ENCODE measurements at regions not wholly inside any gene's neighbourhood (a gene's known extent, or its start where the extent isn't known, plus 50 kb on each side); places are given as distances from the start of the nearest gene placed in this dataset.

DNA sequence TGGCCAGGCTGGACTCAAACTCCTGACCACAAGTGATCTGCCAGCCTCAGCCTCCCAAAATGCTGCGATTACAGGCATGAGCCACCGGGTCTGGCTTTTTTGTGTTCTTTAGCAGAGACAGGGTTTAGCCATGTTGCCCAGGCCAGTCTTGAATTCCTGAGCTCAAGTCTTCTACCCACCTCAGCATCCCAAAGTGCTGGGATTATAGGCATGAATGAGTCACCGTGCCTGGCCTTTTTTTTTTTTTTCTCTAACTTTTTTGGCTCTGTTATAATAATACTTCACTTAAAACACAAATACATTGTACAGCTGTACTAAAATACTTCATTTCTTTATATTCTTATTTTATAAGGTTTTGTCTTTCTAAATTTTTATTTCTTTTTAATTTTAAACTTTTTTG lies 599.5 kb upstream of the PCDH9 start:
- DNase-seq (ENCODE audit: low spot score) = no peak

DNA sequence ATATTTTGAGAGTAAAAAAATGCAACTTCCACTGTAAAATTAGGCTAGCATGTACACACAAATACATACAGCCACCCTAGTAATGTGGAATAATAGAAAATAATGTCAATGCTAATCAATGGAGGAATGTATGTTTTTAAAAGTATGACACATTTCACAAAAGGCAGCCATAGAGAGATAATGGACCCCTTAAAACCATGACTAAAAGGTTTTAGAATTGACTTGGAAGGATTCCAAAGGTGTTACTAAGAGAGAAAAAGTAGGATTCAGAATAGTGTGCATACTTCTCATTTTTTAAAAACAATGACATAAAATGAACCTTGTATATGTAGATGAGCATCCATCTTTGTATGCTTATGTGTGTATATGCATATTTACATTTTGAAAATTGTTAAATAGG lies 597.9 kb upstream of the PCDH9 start:
- no peak for DNase-seq (ENCODE audit: low spot score)

DNA sequence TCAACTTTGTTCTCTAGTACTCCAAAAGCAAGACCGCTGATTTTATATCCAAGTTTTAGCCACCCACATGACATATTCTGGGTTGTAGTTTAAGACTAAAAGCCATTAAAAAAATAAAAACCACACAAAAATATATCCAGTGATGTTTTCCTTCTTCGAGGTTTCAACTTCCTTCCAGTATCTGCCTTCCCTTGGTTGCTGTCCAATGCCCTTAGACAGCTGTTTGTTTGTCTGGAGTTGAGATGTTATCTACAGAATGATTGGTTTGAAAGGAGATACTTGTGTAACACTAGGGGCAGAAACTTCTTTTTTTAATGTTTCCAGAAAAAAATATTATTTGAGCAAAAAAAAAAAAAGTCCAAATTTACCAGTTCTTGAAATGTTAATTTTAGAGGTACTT lies 591.5 kb upstream of the PCDH9 start:
- no peak for DNase-seq (ENCODE audit: low spot score)

DNA sequence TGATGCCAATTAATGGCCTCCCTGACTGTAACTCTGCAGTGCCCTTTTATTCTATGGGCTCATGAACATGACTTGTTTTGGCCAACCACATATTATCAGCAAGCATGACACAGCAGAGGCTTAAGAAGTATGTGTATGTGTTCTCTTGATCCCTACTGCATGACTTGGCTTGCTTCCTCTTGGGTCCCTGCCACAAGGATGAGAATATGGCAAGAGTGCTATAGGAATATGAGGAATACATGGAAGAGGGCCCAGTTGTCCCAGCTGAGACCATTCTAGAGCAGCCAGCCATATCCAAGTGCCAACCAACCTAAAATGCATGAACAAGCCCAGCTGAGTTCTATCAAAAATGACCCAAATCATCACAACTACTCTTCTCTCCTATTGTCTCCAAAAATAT lies 576.7 kb upstream of the PCDH9 start:
- DNase-seq (ENCODE audit: low spot score) = no peak

DNA sequence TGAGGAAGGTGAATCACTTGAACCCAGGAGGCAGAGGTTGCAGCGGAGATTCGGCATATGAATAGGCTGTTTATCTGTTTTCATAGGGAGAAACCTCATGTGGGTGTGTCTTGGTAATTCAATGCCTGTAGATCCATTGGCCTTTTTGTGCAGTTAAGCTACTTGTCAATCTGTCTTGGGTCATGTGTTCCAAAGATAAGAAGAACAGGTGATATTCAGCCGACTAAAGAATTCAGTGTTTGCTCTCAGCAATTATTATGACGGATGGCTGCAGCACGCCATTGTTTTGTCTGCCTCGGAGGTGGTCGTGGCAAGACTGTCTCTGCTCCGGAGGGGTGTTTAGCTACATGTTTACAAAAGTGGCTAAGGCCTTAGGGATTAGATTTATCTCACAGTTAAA lies 573.0 kb upstream of the PCDH9 start:
- DNase-seq (ENCODE audit: low spot score) = no peak

DNA sequence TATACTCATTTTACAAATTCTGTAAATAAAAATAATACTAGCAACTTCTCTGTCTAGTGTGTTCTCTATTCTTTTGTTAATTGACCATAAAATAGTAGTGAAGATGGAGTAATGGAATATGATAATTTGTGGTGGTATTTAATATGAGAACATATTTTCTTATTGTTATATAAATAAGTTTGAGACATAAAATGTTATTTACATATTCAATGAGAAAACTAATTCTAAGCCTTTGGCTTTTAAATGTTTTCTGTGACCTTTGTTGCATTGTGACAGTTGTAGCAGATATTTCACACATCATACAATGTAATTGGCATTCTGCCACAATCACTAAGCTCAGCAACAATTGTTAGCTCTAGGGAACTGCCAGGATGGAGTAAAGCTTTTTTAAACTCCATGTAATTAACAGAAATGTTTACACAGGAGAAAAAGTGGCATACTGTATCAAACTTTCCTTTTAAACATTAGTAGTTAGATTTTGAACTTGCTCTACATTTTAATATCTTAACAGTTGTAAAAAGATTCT lies 562.1 kb upstream of the PCDH9 start:
- no peak for DNase-seq (ENCODE audit: low spot score)

DNA sequence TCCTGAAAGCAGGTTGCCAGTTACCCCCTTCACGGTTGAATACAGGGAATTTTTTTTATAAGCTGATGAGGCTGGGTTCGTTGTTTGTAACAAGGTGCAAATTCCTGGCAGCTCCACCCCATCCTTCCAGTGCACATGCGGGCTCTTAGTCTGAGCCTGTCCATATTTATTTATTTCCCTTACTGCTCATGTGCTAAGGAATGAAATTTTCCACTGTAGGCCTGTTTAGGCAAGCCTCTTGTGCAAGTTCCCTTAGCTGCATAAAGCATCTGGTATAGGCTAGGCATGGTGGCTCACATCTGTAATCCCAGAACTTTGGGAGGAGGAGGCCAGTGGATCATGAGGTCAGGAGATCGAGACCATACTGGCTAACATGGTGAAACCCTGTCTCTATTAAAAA lies 560.9 kb upstream of the PCDH9 start:
- DNase-seq (ENCODE audit: low spot score) = no peak

DNA sequence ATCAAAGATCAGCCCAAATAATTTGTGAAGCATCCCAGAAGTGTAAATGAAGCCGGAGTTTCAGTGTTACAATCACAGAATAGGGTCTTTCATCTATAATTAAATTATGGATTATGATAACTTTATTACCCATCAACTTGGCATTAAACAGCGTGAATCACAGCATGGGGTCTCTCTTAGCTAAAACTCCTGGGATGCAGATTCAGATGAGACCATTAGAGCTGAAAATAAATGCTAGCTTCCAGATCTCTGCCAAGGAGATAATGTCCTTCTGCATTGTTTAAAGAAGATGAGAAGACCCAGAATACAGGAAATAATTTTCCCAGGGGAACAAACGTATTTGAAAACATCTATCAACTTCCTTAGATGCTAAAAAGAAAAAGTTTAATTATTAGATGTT lies 546.0 kb upstream of the PCDH9 start:
- no peak for DNase-seq (ENCODE audit: low spot score)

DNA sequence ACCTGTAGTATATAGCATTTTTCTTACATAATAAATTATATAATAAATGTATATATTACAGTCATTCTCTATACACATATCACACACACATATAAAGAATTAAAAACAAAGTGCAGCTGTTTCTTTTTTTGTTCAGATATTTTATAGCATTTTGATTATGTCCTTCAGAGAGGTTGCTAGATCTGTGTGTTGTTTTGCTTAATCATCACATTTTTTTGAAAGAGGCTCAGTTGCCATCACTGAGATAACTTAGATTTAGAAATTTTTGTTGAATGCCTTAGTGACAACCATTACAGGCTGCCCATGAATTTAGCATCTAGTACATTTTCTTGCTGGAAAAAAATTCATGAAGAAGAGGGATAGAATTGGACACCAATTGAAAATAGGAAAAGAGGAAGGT lies 545.2 kb upstream of the PCDH9 start:
- DNase-seq (ENCODE audit: low spot score) = no peak

DNA sequence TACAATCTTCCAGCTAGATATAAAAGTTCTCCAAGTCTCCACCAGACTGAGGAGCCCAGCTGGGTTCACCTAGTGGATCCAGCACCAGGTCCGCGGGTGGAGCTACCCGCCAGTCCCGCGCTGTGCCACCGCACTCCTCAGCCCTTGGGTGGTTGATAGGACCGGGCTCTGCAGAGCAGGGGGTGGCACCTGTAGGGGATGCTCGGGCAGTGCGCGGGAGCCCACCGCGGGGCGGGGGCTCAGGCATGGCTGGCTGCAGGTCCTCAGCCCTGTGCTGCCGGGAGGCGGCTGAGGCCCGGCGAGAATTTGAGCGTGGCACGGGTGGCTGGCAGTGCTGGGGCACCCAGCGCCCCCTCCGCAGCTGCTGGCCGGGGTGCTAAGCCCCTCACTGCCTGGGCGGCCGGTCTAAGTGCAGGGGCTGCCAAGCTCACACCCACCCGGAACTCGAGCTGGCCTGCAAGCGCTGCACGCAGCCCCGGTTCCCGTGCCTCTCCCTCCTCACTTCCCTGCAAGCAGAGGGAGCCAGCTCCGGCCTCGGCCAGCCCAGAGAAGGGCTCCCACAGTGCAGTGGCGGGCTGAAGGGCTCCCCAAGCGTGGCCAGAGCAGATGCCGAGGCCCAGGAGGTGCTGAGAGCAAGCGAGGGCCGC lies 542.8 kb upstream of the PCDH9 start:
- no peak for DNase-seq (ENCODE audit: low spot score)

DNA sequence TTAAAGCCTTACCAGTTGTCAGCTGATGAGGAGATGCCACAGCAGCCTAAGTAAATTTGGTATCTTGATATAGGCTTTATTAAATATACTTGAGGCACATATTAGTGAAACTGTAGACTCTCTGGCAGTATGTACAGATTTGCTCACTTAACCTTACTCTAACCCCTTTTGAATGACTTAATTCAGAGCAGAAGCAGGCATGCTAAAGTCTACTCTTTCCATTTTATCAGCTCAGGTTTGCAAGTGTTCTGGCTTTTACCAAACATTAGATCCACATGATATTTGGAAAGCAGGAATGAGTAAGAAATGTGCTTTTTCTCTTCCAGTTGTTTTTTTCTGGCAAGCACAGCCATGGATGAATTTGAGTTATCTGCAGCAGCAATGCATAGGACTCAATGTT lies 541.0 kb upstream of the PCDH9 start:
- no peak for DNase-seq (ENCODE audit: low spot score)

DNA sequence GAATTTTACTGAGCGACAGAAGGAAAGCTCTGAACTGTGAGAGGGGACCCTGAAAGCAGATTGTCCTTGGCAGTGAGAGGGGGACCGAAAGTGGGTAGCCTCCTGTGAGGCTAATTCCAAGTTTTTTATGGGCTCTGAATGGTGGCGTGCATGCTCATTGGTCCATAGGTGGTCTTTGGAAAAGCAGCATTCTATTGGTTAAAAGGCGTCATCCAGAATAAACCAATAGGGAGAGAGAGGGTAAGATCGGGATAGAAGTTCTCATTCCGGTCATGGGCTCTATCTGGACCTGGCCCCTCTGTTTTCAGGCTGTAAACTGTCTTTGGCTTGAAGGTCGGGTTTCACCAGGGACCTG lies 539.8 kb upstream of the PCDH9 start:
- DNase-seq (ENCODE audit: low spot score) = no peak

DNA sequence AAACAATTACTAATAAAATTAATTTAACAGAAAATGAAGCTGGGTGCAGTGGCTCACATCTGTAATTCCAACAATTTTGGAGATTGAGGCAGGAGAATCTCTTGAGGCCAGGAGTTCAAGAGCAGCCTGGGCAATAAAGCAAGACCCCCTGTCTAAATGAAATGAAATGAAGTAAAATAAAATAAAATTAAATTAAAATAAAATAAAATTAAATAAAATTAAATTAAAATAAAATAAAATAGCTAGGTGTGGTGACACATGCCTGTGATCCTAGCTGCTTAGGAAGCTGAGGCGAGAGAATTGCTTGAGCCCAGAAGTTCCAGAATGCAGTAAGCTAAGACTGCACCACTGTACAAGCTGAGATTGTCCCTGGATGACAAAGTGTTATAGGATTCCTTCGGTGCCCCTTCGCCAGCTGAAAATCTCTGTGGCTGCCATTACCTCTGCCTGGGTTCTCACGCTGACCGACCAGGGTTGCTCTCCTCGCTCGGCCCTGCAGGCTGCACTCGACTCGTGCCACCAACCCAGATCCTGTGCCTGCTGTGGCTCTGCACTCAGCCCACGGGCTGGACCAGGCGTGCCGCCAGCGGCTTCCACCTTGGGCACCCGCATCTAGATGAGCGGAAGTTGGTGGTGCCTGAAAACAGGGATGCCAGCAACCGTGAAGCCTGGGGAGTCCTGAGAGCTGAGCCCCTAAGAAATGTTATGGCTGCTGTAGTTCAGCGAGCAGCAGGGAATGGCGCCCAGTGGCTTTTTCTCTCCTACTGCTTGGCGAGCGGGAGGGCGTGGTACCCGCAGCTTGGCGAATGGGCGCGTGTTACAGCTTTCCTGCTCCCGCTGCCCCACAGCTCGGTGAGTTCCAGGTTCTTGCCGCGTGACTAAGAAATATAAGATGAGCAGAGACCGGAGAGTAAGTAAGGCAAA lies 539.2 kb upstream of the PCDH9 start:
- DNase-seq (ENCODE audit: low spot score) = no peak

DNA sequence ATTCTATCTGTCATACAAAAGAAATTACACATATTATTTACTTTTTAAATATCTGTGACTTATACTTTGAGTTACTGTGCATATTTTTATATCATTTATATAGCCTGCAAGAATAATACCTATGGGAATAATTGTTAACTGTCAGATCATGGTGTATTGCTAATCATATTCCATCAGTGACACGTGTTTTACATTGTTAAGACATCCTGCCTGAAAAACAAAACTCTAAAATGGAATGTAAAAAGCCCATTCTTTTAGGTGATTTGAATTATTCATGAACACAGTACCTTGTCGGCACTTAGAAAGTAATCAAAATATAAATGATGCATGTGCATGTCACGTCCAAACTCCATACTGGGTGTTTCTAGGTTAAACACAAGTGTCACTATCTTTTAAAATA lies 533.8 kb upstream of the PCDH9 start:
- no peak for DNase-seq (ENCODE audit: low spot score)

DNA sequence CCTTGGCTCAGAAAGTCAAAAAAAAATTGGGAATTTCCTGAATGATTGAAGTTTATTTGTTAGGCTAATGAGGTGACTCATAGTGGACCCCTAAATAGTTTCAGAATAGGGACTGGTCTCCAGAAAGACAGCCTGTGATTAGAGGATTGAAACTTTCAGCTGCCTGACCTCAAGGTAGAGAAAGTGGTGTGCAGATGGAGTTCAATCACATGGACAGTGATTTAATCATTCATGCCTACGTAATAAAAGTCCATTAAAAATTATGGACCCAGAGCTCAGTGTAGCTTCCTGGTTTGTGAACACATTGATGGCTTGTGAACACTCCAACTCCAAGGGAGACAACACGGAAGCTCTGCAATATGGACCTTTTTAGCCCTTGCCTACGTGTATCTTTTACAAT lies 533.2 kb upstream of the PCDH9 start:
- no peak for DNase-seq (ENCODE audit: low spot score)

DNA sequence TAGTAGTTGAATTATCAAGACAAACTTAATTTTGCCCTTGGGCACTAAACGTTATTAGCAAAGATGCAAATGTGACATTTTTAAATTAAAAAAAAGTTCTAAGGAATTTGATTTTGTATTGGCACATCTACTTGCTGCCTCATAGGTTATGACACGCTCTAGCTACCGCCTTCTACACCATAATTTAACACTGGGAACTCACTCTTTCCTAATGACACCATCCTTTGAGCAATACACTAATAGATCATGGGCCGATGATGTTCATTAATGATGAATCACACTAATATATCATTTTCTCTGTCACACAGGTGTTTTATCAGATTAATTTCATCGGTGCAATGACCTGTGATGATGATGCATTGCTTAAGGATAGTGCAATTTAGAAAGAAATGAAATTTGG lies 528.8 kb upstream of the PCDH9 start:
- no peak for DNase-seq (ENCODE audit: low spot score)

DNA sequence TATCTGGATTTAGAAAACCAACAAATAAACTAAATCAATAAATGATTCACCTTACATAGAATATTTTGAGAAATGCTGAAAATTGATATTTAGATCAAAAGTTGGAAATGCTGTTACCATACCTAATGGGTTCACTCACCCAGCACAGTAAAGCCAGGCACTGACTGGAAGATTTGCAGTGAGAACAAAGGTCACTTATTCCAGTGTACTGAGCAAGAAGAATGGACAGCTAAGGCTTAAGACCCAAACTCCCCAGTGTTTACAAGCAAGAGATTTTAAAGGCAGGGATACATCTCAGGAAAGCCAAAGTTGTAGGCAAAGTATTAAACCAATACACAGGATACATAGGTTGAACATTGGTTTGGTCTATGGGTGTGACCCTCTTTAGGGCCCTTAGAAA lies 523.9 kb upstream of the PCDH9 start:
- DNase-seq (ENCODE audit: low spot score) = no peak

DNA sequence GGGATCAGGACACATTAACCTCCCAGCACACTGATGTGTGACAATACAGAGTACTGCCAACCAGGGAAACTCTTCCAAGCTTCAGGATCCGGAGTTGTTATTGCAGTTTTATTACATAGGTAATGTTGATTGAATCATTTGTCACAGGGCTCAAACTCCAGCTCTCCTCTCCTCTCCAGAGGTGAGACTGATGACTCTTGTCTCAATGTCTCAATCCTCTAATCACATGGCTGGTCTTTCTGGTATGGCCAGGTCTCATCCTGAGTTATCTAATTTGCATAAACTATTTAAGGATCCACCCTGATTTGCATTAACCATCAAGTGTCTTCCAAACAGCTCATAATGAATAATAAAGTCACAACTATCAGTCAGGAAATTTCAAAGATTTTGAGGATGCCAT lies 522.6 kb upstream of the PCDH9 start:
- DNase-seq (ENCODE audit: low spot score) = no peak

DNA sequence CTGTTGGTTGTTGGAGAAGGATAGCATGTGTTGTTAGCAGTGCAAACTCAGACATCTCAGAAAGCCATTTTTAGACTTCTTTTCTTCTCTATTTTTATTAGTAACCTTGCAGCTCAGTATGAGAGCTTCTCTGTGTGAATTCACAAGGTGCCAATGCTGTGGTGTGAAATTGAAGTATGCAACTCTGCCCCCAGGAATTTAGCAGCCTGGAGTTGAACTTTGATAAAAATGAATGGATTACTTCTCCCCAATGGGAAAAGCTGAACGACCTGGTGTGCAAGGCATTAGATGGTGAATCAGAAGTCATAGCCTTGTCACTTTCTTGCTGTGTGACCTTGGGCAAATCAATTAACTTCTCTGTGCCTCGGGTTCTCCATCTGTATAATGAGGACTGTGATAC lies 512.3 kb upstream of the PCDH9 start:
- no peak for DNase-seq (ENCODE audit: low spot score)

DNA sequence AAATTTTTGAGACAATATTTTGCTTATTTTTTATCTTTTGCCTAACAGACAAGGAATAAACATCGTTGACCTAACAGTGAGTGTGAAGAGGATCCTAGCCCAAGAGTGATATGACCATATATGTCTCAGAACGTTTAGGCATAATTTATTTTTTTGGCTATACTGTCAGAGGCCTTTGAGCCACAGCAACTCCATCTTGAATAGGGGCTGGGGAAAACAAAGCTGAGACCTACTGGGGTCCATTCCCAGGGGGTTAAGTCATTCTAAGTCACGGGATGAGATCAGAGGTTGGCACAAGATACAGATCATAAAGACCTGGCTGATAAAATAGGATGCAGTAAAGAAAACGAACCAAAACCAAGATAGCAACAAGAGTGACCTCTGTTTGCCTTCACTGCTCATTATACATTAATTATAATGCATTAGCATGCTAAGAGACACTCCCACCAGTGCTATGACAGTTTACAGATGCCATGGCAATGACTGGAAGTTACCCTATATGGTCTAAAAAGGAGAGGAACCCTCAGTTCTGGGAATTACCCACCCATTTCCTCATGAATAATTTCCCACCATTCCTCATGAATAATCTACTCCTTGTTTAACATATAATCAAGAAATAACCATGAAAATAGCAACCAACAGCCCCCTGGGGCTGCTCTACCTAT lies 510.9 kb upstream of the PCDH9 start:
- no peak for DNase-seq (ENCODE audit: low spot score)

DNA sequence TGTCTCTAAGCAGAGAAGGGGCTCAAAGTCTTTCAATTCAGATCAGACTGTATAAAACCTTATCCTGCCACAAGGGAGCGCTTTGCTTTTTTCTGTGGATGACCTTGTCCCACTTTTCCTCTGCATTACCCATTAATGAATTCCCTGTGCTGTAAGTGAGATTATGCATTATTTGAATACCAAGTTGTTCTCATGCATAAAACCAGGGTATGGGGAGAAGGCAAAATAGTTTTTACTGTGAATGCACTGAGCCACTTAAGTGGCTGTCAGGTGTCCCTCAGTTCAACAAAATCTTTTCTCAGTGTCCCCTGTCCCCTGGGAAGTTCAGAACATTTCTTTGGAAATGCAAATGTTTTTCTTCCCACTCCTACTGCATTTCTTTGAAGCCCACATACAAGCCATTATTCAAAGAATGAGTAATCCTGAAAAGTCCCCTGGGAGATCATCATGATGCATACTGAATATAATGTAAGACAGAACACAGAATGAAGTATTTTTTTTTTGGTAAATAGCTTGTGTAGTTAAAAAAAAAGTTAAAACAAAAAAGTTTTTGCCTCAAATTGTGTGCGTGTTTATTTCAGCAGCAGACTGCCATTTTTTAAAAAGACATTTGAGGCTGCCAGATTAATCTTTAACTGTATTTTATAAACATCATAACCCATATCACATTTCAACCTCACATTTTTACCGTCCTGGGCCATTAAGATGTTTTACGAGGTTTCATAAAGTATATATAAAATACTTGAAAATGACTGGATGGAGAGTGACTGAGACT lies 506.7 kb upstream of the PCDH9 start:
- peak; percentile 67 for DNase-seq (ENCODE audit: low spot score)

DNA sequence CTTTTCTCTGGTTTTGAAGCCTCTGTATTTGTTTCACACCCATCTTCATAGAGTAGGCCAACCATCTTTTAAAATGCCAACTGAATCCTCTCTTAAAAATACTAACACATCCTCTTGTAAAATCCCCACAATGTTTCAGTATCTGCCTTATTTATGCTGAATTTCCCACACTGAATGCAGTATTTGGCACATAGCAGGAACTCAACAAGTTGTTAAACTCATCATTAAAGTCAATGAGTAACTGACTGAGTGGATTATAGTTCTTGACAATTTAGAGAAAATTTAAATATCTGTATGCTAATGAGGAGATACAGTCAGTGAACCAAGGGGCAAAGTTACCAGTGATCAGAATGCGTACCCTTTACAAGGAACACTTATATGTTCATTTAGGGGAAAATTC lies 505.5 kb upstream of the PCDH9 start:
- DNase-seq (ENCODE audit: low spot score) = no peak

Measured in HT-29 (cell line).